GM21529 (cell line): ENCODE measurements at regions not wholly inside any gene's neighbourhood (a gene's known extent, or its start where the extent isn't known, plus 50 kb on each side); places are given as distances from the start of the nearest gene placed in this dataset.
"Not testable (repeated sequence)": the region's sequence is repeated elsewhere in the genome, so short reads cannot be mapped to it uniquely, and the experiment has no call there.

ENCODE experiments used
- ATAC-seq: cut with Tn5 transposase; IDR thresholded peaks from one replicate; pipeline ENCODE4 v1.9.1; 2021; ENCODE audit not compliant: unreplicated experiment

DNA sequence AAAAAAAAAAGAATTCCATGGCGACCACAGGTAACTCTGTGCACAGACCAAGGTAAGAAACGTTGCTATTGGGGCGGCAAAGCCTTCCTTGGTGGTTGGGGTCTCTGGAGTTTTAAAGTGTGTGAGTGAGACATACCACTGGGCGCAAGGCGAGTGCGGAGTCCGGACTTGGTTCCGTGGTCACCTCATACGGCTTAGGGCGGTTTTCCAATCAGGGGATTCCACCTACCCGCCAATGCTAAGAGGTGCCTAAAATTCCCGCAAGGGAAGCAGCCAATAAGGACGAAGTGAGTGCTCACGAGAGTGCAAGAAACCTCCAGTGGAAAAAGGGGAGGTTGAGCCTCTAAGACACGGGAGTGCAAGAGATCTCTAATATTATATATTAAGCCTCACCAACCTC is 68.6 kb upstream of the PRSS16 start:
- no peak for ATAC-seq

DNA sequence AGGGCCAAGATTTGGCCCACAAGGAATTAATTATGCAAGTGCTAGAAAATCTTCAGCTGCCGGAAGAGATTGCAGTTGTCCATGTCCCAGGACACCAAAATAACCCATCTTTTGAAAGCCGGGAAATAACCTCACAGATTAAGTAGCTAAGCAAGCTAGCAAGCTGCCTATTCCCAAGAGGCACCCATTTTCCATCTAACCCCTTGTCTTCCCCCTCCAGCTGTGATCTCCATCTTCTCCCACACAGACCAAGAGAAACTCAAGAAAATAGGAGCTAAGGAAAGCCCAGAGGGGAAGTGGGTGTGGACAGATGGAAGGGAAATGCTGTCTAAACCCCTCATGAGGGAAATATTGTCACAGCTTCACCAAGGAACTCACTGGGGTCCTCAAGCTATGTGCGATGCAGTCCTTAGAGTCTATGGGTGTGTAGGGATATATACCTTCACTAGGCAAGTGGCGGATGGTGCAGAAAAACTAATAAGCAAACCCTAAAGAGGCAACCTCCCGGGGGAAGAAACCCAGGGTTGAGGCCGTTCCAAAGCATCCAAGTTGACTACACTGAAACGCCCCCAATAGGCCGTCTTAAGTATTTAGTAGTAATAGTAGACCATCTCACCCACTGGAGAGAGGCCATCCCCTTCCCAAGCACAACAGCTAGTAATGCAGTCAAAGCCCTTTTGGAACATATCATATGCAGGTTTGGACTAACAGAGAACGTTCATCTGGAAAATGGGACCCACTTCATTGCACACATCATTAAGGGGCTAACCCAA is 64.3 kb upstream of the PRSS16 start:
- no peak for ATAC-seq

DNA sequence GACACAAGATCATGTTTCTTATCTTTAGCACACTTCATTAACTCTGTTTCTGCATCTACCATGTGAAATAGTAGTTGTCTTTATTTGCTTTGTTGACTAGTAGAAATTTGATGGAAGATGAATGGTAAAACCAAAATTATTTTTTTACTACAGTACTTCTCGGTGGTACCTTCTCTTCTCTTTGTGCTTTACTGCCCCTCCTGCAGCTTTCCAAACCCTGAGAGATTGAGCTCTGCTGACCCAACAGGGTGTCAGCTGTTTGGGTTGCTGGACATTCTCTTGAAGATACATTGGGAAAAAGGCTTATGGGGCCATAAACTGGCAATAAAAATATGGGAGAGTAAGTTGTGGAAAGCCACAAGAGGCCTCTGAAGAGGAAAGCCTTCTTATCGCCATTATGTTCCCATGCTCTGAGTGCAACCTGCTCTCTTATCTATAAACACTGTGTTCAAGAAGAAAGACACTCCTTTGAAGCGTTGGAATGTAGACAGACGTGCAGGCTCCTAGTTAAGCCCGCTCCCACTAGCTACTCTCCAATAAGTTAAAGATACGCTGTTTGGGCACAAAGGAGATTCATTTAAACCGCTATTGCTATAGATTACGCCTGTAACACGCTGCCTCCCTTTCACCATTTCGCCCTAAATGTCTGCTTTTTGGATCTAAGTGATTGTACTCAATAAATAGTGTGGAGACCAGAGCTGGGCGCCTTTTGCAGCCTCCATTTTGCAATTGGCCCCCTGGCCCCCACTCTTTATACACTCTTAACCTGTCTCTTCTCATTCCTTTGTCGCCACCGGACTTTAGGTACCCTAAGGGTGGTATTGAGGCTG is 60.1 kb upstream of the PRSS16 start:
- no peak for ATAC-seq

DNA sequence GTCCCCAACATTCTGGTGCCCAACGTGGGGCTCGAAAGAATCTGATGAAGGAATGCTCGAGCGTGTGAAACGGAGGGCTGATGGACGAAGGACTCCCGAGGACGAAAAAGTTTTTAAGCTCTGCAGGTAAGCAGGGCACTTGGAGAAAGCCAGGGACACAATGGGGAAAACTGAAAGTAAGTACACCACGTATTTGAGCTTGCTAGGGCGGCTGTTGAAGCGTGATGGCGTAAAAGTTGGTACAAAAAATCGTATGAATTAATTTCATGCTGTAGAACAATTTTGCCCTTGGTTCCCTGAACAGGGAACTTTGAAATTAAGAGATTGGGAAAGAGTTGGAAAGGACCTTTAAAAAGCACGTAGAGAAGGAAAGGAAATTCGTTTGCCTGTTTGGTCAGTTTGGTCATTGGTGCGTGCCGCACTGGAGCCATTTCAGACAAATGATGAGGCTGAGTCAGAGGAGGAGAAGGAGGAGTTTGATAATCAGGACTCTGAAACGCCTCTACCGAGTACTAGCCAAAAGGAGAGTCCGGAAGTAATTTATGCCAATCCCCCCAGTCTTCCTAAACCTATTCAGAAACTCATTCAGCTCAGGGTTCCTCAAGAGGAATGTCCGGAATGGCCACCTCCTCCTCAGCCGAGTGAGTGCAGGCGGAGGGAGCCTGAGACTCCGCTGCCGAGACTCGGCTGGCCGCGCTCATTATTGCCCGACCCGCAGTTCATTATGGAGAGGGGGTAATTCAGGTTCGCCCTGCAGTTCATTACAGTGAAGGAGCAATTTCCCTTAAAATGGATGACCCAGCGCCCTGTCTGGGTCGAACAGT is 59.2 kb upstream of the PRSS16 start:
- peak; percentile 88 for ATAC-seq

DNA sequence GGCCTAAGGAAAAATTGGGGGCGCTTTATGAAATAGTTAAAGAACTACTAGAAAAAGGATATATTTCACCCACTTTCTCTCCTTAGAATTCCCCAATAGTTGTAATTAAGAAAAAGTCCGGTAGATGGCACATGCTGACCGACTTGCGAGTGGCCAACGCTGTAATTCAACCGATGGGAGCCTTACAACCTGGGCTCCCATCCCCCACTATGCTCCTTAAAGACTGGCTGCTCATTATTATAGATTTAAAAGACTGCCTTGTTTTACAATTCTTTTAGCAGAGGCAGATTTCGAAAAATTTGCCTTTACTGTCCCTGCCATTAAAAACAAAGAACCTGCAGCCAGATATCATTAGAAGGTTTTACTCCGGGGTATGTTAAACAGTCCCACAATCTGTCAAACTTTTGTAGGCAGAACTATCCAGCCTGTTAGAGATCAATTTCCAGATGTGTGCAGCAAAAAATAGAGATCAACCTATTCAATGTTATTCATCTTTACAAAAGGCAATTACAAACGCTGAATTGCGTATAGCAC is 58.5 kb upstream of the PRSS16 start:
- peak; percentile 72 for ATAC-seq

DNA sequence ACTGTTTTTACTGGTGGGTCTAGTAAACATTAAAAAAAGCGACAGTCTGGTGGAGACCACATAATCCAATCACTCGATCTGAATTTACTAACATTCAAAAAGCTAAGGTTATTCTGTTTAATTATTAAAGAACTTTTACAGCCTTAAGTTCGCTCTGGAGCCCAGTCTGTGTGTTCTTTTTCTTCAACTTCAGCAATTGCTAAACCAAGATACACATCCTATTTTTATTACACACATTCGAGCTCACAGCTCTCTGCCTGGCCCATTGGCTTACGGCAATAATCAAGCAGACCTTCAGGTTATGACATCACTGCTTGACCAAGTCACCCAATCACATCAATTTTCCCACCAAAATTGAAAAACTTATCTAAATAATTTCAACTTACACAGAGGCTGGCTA is 57.4 kb upstream of the PRSS16 start:
- ATAC-seq, result no peak

DNA sequence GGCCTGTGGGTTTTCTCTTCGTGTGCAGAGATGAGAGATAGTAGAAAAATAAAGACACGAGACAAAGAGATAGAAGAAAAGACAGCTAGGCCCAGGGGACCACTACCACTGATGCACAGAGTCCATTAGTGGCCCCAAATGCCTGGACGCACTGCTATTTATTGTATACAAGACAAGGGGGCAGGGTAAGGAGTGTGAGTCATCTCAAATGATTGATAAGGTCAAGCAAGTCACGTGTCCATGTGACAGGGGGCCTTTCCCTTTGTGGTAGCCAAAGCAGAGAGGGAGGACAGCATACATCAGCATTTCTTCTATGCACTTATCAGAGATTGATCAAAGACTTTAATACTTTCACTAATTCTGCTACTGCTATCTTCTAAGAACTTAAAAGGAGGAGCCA is 53.0 kb upstream of the PRSS16 start:
- not testable (repeated sequence) for ATAC-seq

DNA sequence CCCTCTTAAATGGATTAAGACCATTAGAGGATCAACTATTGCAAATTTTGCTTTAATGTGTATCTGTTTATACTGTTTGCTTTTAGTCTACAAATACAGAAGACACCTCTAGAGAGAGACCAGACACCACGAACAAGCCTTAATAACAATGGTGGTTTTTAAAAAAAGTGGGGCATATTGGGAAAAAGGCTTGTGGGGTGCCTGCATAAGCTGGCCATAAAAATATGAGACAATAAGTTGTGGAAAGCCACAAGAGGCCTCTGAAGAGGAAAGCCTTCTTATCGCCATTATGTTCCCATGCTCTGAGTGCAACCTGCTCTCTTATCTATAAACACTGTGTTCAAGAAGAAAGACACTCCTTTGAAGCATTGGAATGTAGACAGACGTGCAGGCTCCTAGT is 52.0 kb upstream of the PRSS16 start:
- ATAC-seq, result not testable (repeated sequence)
